ENCODE measurements at regions not wholly inside any gene's neighbourhood (a gene's known extent, or its start where the extent isn't known, plus 50 kb on each side); places are given as distances from the start of the nearest gene placed in this dataset.

DNA sequence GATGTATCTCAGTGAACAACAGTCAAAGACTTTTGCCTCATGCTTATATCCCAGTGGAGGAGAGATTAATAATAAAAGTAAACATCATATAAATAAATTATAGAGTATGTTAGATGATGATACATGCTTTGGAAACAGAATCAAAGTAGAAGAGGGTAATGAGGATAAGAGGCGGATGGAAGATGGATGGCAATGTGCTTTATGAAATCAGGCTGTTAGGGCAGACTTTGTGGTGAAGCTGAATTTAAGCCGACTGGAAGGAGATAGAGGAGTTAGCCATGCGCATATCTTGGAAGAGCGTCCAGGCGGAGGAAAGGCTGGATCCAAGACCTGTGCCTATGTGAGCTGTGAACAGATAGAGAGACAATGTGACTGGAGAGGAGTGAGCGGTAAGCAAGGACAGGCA, 74.9 kb upstream of the GUCY1A1 start:
- Histone ChIP-seq H3K79me2 (replicated peaks; ENCODE audit: insufficient read depth, low read length) (no peaks in the 10 kb centered on the region), H4K20me1 (ENCODE audit: insufficient read depth) (no peaks in the 10 kb centered on the region), H2AFZ (ENCODE audit: low read depth, low read length) (no peak overlapping the region), H3K27ac (ENCODE audit: low read length) (no peak overlapping the region), H3K4me3 (ENCODE audit: low read length) (no peak overlapping the region), H3F3A (ENCODE audit: insufficient read depth, low read length, poor library complexity, severe bottlenecking) (no peaks in the 10 kb centered on the region), H3K9ac (ENCODE audit: low read length) (no peak overlapping the region), H3K9me2 (ENCODE audit: insufficient read depth, low read length) (no peaks in the 10 kb centered on the region), H3K9me3 (ENCODE audit: low read length) (no peaks in the 10 kb centered on the region), H3K36me3 (ENCODE audit: insufficient read depth, low read length) (no peaks in the 10 kb centered on the region), H3K27me3 (ENCODE audit: insufficient read depth, low read depth, low read length) (no peaks in the 10 kb centered on the region), H3K4me2 (ENCODE audit: low read length) (no peak overlapping the region)
- TF ChIP-seq POLR2AphosphoS5 (IDR thresholded peaks at IDR 0.05) (no peak), EZH2 (IDR thresholded peaks at IDR 0.05; ENCODE audit: borderline replicate concordance, insufficient read depth, low read length, poor library complexity, severe bottlenecking) (no peak)

DNA sequence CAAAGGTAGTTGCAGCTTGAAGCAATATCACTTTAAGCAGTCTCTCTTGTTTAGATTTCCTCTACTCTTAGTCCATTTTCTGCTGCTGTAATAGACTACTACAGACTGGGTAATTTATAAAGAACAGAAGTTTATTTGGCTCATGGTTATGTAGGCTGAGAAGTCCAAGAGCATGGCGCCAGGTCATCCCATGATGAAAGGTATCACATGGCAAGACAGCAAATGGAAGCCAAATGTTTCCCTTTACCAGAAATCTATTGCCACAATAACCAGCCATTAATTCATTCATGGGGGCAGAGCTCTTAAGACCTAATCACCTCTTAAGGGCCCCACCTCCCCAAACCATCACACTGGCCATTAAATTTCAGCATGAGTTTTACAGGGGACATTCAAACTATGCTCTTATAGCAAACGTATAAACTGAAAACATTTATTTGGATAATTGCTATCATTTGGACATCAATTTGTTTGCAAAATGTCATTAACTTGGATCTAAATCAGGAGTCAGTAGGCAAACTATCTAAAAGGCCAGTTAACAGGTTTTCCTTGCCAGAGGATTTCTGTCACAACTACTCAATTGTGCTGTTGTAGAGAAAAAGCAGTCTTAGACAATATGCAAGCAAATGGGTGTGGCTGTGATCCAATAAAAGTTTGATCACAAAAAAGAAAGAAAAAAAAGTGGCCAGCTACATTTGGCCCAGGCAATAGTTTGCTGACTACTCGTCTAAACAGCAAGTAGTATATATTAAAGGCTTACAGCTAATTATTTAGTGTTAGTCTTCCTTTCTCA, 75.7 kb upstream of the GUCY1A1 start:
- Histone ChIP-seq H3K4me2 (ENCODE audit: low read length) (no peak overlapping the region), H3K79me2 (replicated peaks; ENCODE audit: insufficient read depth, low read length) (no peaks in the 10 kb centered on the region), H3K9ac (ENCODE audit: low read length) (no peak overlapping the region), H3F3A (ENCODE audit: insufficient read depth, low read length, poor library complexity, severe bottlenecking) (no peaks in the 10 kb centered on the region), H3K36me3 (ENCODE audit: insufficient read depth, low read length) (no peaks in the 10 kb centered on the region), H3K9me2 (ENCODE audit: insufficient read depth, low read length) (no peaks in the 10 kb centered on the region), H3K27ac (ENCODE audit: low read length) (no peak overlapping the region), H3K27me3 (ENCODE audit: insufficient read depth, low read depth, low read length) (no peaks in the 10 kb centered on the region), H3K9me3 (ENCODE audit: low read length) (no peaks in the 10 kb centered on the region), H2AFZ (ENCODE audit: low read depth, low read length) (no peak overlapping the region), H3K4me3 (ENCODE audit: low read length) (no peak overlapping the region), H4K20me1 (ENCODE audit: insufficient read depth) (no peaks in the 10 kb centered on the region)
- TF ChIP-seq EZH2 (IDR thresholded peaks at IDR 0.05; ENCODE audit: borderline replicate concordance, insufficient read depth, low read length, poor library complexity, severe bottlenecking) (no peak), SMC3 (conservative IDR thresholded peaks at IDR 0.05; ENCODE audit: poor library complexity) (no peak), POLR2AphosphoS5 (IDR thresholded peaks at IDR 0.05) (no peak), TAF1 (IDR thresholded peaks at IDR 0.05; ENCODE audit: low read depth) (no peak), RAD21 (conservative IDR thresholded peaks at IDR 0.05) (no peak), MXI1 (conservative IDR thresholded peaks at IDR 0.05; ENCODE audit: poor library complexity, severe bottlenecking) (no peak), EP300 (conservative IDR thresholded peaks at IDR 0.05; ENCODE audit: poor library complexity, severe bottlenecking) (no peak)
- TF ChIP-seq, protein P1, sequence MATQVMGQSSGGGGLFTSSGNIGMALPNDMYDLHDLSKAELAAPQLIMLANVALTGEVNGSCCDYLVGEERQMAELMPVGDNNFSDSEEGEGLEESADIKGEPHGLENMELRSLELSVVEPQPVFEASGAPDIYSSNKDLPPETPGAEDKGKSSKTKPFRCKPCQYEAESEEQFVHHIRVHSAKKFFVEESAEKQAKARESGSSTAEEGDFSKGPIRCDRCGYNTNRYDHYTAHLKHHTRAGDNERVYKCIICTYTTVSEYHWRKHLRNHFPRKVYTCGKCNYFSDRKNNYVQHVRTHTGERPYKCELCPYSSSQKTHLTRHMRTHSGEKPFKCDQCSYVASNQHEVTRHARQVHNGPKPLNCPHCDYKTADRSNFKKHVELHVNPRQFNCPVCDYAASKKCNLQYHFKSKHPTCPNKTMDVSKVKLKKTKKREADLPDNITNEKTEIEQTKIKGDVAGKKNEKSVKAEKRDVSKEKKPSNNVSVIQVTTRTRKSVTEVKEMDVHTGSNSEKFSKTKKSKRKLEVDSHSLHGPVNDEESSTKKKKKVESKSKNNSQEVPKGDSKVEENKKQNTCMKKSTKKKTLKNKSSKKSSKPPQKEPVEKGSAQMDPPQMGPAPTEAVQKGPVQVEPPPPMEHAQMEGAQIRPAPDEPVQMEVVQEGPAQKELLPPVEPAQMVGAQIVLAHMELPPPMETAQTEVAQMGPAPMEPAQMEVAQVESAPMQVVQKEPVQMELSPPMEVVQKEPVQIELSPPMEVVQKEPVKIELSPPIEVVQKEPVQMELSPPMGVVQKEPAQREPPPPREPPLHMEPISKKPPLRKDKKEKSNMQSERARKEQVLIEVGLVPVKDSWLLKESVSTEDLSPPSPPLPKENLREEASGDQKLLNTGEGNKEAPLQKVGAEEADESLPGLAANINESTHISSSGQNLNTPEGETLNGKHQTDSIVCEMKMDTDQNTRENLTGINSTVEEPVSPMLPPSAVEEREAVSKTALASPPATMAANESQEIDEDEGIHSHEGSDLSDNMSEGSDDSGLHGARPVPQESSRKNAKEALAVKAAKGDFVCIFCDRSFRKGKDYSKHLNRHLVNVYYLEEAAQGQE (IDR thresholded peaks at IDR 0.05; ENCODE audit: borderline replicate concordance), result no peak
- TF ChIP-seq, protein P2, sequence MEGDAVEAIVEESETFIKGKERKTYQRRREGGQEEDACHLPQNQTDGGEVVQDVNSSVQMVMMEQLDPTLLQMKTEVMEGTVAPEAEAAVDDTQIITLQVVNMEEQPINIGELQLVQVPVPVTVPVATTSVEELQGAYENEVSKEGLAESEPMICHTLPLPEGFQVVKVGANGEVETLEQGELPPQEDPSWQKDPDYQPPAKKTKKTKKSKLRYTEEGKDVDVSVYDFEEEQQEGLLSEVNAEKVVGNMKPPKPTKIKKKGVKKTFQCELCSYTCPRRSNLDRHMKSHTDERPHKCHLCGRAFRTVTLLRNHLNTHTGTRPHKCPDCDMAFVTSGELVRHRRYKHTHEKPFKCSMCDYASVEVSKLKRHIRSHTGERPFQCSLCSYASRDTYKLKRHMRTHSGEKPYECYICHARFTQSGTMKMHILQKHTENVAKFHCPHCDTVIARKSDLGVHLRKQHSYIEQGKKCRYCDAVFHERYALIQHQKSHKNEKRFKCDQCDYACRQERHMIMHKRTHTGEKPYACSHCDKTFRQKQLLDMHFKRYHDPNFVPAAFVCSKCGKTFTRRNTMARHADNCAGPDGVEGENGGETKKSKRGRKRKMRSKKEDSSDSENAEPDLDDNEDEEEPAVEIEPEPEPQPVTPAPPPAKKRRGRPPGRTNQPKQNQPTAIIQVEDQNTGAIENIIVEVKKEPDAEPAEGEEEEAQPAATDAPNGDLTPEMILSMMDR (IDR thresholded peaks at IDR 0.05; ENCODE audit: poor library complexity, severe bottlenecking), result no peak

All from neural cell (in vitro differentiated cells).